Neuronal stem cell (in vitro differentiated cells): ENCODE measurements at regions not wholly inside any gene's neighbourhood (a gene's known extent, or its start where the extent isn't known, plus 50 kb on each side); places are given as distances from the start of the nearest gene placed in this dataset.
A peak's percentile ranks its signal among the peaks of the same experiment; 100 is the strongest.

Source experiments
- DNase-seq: peaks from one replicate; pipeline ENCODE4 v3.0.0-alpha.2; 2013; ENCODE audit warnings: low spot score
- H2AFZ ChIP-seq: one replicate; pipeline ENCODE4 v1.6.1; 2013; ENCODE audit warnings: mild to moderate bottlenecking, low read length, inconsistent platforms
- H2AK5ac ChIP-seq: 2 replicates; pipeline ENCODE4 v1.6.1; 2013; ENCODE audit warnings: low read depth, mild to moderate bottlenecking, inconsistent platforms, low read length, moderate library complexity, mixed read lengths
- H2BK120ac ChIP-seq: 2 replicates; pipeline ENCODE4 v1.6.1; 2013; ENCODE audit warnings: low read depth, mild to moderate bottlenecking, inconsistent platforms, low read length, moderate library complexity, mixed read lengths
- H2BK12ac ChIP-seq: one replicate; pipeline ENCODE4 v1.6.1; 2013; ENCODE audit warnings: low read length, inconsistent platforms
- H2BK15ac ChIP-seq: 2 replicates; pipeline ENCODE4 v1.6.1; 2013; ENCODE audit warnings: mild to moderate bottlenecking, low read length, inconsistent platforms, mixed read lengths
- H2BK5ac ChIP-seq: one replicate; pipeline ENCODE4 v1.6.1; 2013; ENCODE audit warnings: inconsistent platforms, mild to moderate bottlenecking, low read length, moderate library complexity
- H3K14ac ChIP-seq: one replicate; pipeline ENCODE4 v1.6.1; 2013; ENCODE audit warnings: low read length, inconsistent platforms
- H3K18ac ChIP-seq: 2 replicates; pipeline ENCODE4 v1.6.1; 2013; ENCODE audit warnings: low read length, inconsistent platforms
- H3K23ac ChIP-seq: 2 replicates; pipeline ENCODE4 v1.6.1; 2013; ENCODE audit warnings: low read depth, mild to moderate bottlenecking, mixed read lengths, low read length, inconsistent platforms; ENCODE audit not compliant: poor library complexity
- H3K27ac ChIP-seq: replicated peaks from 3 replicates; pipeline ENCODE4 v1.5.1; 2013; ENCODE audit warnings: low read length, inconsistent platforms
- H3K27me3 ChIP-seq, 3 experiments: 2 replicates each; pipeline ENCODE4 v1.6.1; 2013; ENCODE audit warnings: low read length in 3 of 3, mild to moderate bottlenecking in 2 of 3, inconsistent platforms in 1 of 3, low read depth in 1 of 3, mixed read lengths in 1 of 3, moderate library complexity in 1 of 3; ENCODE audit not compliant: control insufficient read depth in 3 of 3, insufficient read depth in 3 of 3
- H3K36me3 ChIP-seq, 2 donors: replicated peaks in 1 of 2; 2 replicates each; pipeline ENCODE4 v1.6.1; 2013; ENCODE audit warnings: low read length in 2 of 2; ENCODE audit not compliant: control insufficient read depth in 2 of 2, insufficient read depth in 2 of 2
- H3K4ac ChIP-seq: 2 replicates; pipeline ENCODE4 v1.6.1; 2013; ENCODE audit warnings: inconsistent platforms, mild to moderate bottlenecking, low read length, moderate library complexity
- H3K4me1 ChIP-seq, 2 donors: 1 replicate in 1 of 2; 2 replicates in 1 of 2; pipeline ENCODE4 v1.6.1; 2013; ENCODE audit warnings: low read length in 2 of 2, low read depth in 1 of 2; ENCODE audit not compliant: control insufficient read depth in 2 of 2, insufficient read depth in 1 of 2
- H3K4me2 ChIP-seq: one replicate; pipeline ENCODE4 v1.6.1; 2013; ENCODE audit warnings: mild to moderate bottlenecking, low read length, inconsistent platforms; ENCODE audit not compliant: insufficient read depth, poor library complexity, severe bottlenecking
- H3K4me3 ChIP-seq, 2 donors: 2 replicates each; pipeline ENCODE4 v1.5.1; 2013; ENCODE audit warnings: low read length in 2 of 2, mild to moderate bottlenecking in 2 of 2, inconsistent platforms in 1 of 2, moderate library complexity in 1 of 2
- H3K79me1 ChIP-seq: one replicate; pipeline ENCODE4 v1.6.1; 2013; ENCODE audit warnings: low read depth, mild to moderate bottlenecking, inconsistent platforms, low read length, moderate library complexity
- H3K9ac ChIP-seq: one replicate; pipeline ENCODE4 v1.6.1; 2013; ENCODE audit warnings: mild to moderate bottlenecking, low read depth, low read length, inconsistent platforms; ENCODE audit not compliant: poor library complexity
- H3K9me3 ChIP-seq, 2 donors: replicated peaks in 1 of 2; 2 replicates each; pipeline versions ENCODE3 to v1.6.1; 2013; ENCODE audit warnings: low read length in 2 of 2, mild to moderate bottlenecking in 2 of 2, inconsistent platforms in 1 of 2, low read depth in 1 of 2, mixed read lengths in 1 of 2, moderate library complexity in 1 of 2; ENCODE audit not compliant: control insufficient read depth in 2 of 2, insufficient read depth in 1 of 2
- H4K8ac ChIP-seq: one replicate; pipeline ENCODE4 v1.6.1; 2013; ENCODE audit warnings: low read depth, mild to moderate bottlenecking, inconsistent platforms, low read length, moderate library complexity
- H4K91ac ChIP-seq: one replicate; pipeline ENCODE4 v1.6.1; 2013; ENCODE audit warnings: low read length, low read depth, mild to moderate bottlenecking, inconsistent platforms; ENCODE audit not compliant: poor library complexity
- WGBS, 2 donors: extraction: QIAGEN DNeasy Blood & Tissue Kit; methylation state at CpG; one replicate each; pipeline ENCODE4 v1.1.7; 2013; ENCODE audit warnings: missing lambda C conversion rate in 2 of 2, mixed read lengths in 1 of 2; ENCODE audit not compliant: insufficient read length in 2 of 2, insufficient replicate concordance in 1 of 2; ENCODE audit errors: extremely low coverage in 2 of 2; 5-methylcytosine and 5-hydroxymethylcytosine counted together

DNA sequence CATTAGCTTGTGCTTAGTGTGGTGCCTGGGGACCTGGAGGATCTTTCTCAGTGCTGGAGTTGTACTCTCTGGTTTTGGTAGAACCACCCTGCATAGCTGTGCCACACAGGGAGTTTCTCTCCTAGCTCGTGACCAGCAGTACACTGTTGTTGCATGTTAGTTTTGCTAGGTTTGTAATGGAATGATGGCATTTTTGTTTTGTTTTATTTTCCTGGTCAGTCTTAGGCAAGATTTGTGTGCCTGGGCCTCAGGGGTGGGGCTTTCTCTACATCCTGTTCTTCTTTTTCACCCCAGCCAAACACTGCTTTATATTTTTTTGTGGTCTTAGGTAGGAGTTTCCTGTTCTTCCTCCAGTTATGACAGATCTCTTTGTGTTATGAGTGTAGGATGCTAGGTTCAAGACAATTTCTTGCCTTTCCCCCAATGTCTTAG, 534.5 kb upstream of the KCNMB2 start:
- Histone ChIP-seq H2BK120ac (no peak overlapping the region), H3K79me1 (no peaks in the 10 kb centered on the region), H3K36me3 (no peaks in the 10 kb centered on the region), H3K18ac (no peak overlapping the region), H2AK5ac (no peak overlapping the region), H3K4me3 (no peak overlapping the region), H3K23ac (no peak overlapping the region), H3K4ac (no peak overlapping the region), H3K14ac (no peak overlapping the region), H3K27ac (no peak overlapping the region), H3K9me3 (no peaks in the 10 kb centered on the region), H4K8ac (no peak overlapping the region), H2BK12ac (no peak overlapping the region), H3K4me2 (no peak overlapping the region), H3K9ac (no peak overlapping the region), H2AFZ (peak overlapping the region; percentile 11), H2BK15ac (no peak overlapping the region), H3K4me1 (no peaks in the 10 kb centered on the region), H2BK5ac (no peak overlapping the region), H3K27me3 (no peaks in the 10 kb centered on the region), H4K91ac (no peak overlapping the region)
- no peak for DNase-seq
- WGBS, 2 donors: no CpG with 5 or more reads among the region's 1 CpG

DNA sequence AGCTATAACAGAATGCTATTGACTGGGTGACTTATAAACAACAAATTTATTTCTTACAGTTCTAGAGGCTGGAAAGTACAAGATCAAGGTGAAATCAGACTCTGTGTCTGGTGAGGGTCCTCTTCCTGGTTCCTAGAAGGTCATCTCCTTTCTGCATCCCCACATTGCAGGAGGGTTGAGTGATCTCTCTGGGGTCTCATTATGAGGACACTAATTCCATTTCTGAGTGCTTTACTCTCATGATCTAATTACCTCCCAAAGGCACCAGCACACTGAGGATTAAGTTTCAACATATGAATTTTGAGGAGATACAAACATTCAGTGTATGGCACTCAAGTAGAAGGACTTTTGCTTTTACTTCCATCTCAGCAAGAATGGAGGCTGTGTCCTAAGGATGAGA, 534.1 kb upstream of the KCNMB2 start:
- H2BK5ac ChIP-seq: no peak overlapping the region
- H3K79me1 ChIP-seq: no peaks in the 10 kb centered on the region
- H3K14ac ChIP-seq: no peak overlapping the region
- H2AFZ ChIP-seq: peak overlapping the region; percentile 11
- H3K23ac ChIP-seq: no peak overlapping the region
- no peak overlapping the region for H4K91ac ChIP-seq
- no peak overlapping the region for H4K8ac ChIP-seq
- H2BK12ac ChIP-seq: no peak overlapping the region
- no peak overlapping the region for H3K18ac ChIP-seq
- H3K9me3 ChIP-seq: no peaks in the 10 kb centered on the region
- H3K27me3 ChIP-seq: no peaks in the 10 kb centered on the region
- H3K27ac ChIP-seq: no peak overlapping the region
- H3K9ac ChIP-seq: no peak overlapping the region
- H3K4me2 ChIP-seq: no peak overlapping the region
- no peak overlapping the region for H3K4ac ChIP-seq
- no peaks in the 10 kb centered on the region for H3K4me1 ChIP-seq
- no peak overlapping the region for H2BK15ac ChIP-seq
- H2AK5ac ChIP-seq: no peak overlapping the region
- no peaks in the 10 kb centered on the region for H3K36me3 ChIP-seq
- H3K4me3 ChIP-seq: no peak overlapping the region
- H2BK120ac ChIP-seq: no peak overlapping the region
- no peak for DNase-seq

DNA sequence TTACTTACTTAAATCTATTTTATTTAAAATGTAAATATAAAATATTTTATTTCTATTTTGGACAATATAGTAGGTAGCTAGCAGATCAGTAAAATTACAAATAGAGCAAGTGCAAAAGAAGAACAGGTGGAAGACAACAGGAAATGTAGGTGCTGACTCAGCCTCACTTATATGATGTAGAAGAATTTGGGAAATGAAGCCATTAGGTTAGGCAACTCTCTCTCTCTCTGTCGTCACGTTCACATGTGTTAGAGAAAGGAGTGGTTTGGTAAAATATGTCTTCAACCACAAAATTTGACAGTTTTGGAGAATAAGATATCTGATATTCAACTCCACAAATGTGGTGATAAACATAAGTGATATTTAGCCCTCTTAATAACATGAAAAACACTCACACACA, 532.5 kb upstream of the KCNMB2 start:
- Histone ChIP-seq H3K79me1 (no peaks in the 10 kb centered on the region), H3K9ac (no peak overlapping the region), H3K4me1 (no peaks in the 10 kb centered on the region), H3K18ac (no peak overlapping the region), H4K8ac (no peak overlapping the region), H3K27ac (no peak overlapping the region), H2BK15ac (no peak overlapping the region), H2BK120ac (no peak overlapping the region), H3K4me3 (no peak overlapping the region), H4K91ac (no peak overlapping the region), H3K27me3 (no peaks in the 10 kb centered on the region), H3K4me2 (no peak overlapping the region), H2BK5ac (no peak overlapping the region), H2AK5ac (no peak overlapping the region), H3K4ac (no peak overlapping the region), H2AFZ (no peak overlapping the region), H3K36me3 (no peaks in the 10 kb centered on the region), H3K9me3 (no peaks in the 10 kb centered on the region), H3K23ac (no peak overlapping the region), H2BK12ac (no peak overlapping the region), H3K14ac (no peak overlapping the region)
- no CpG with 5 or more reads among the region's 2 CpGs for WGBS, 2 donors
- no peak for DNase-seq

DNA sequence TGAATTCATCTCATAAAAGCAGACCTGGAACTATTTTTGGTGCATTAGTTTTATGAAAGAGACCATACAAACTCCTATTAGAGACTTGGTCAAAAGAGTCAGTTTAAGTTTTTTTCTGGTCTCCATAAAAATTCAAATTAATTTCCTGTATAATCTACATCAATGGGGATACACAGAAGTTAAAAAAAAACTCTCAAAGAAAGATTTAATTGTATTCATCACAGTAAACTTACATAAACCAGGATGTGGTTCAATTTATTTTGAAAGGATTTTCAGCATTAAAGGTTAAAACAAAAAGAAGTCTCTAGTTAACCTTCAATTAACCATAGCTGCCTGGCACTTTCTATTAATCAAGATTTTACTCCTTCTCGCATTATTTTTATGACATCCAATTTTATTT, 530.3 kb upstream of the KCNMB2 start:
- H3K4me2 ChIP-seq: no peak overlapping the region
- H3K27me3 ChIP-seq: no peaks in the 10 kb centered on the region
- no peak overlapping the region for H4K8ac ChIP-seq
- H3K36me3 ChIP-seq: no peaks in the 10 kb centered on the region
- H3K27ac ChIP-seq: no peak overlapping the region
- H2AK5ac ChIP-seq: no peak overlapping the region
- no peak overlapping the region for H3K4me3 ChIP-seq
- no peak overlapping the region for H4K91ac ChIP-seq
- H3K14ac ChIP-seq: no peak overlapping the region
- no peaks in the 10 kb centered on the region for H3K4me1 ChIP-seq
- H3K4ac ChIP-seq: no peak overlapping the region
- no CpG with 5 or more reads among the region's 1 CpG for WGBS, 2 donors
- H2AFZ ChIP-seq: no peak overlapping the region
- H3K9me3 ChIP-seq: no peaks in the 10 kb centered on the region
- no peak for DNase-seq
- H2BK5ac ChIP-seq: no peak overlapping the region
- H3K79me1 ChIP-seq: no peaks in the 10 kb centered on the region
- H3K23ac ChIP-seq: no peak overlapping the region
- H2BK120ac ChIP-seq: no peak overlapping the region
- H2BK12ac ChIP-seq: no peak overlapping the region
- no peak overlapping the region for H3K18ac ChIP-seq
- no peak overlapping the region for H2BK15ac ChIP-seq
- no peak overlapping the region for H3K9ac ChIP-seq
